A204.1 (cell line): ENCODE measurements at regions not wholly inside any gene's neighbourhood (a gene's known extent, or its start where the extent isn't known, plus 50 kb on each side); places are given as distances from the start of the nearest gene placed in this dataset.

Experiments
- FAIRE-seq: peaks from 2 replicates; lab custom pipeline; 2012; peaks lifted over from hg19 to GRCh38; lab: Jason Lieb, UNC

DNA sequence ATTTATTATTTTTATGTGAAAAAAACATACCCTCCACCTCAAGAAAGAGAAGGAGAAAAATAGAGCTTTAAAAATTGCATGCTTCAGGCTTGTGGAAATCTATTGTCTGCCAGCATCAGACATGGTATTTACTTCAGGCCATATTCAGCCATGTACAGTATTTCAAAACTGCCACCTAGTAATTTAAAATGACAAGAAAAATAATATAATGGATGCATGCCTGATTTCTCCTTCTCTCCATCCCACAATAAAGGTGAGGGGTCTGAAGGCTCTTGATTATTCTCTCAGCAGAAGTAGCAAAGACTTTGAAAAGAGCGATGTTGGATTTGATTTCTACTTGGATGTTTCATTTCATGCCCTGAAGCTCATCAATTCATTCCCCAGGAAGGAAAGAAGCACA, 250.7 kb downstream of the TBC1D4 start:
- FAIRE-seq = no peak

GRCh38 chr13:75226733-75227435, 255.1 kb downstream of the TBC1D4 start:
- FAIRE-seq = no peak

GRCh38 chr13:75226092-75226491, 255.9 kb downstream of the TBC1D4 start:
- FAIRE-seq = no peak

- FAIRE-seq = no peak
Measured at GRCh38 chr13:75225288-75226032, 256.5 kb downstream of the TBC1D4 start.

DNA sequence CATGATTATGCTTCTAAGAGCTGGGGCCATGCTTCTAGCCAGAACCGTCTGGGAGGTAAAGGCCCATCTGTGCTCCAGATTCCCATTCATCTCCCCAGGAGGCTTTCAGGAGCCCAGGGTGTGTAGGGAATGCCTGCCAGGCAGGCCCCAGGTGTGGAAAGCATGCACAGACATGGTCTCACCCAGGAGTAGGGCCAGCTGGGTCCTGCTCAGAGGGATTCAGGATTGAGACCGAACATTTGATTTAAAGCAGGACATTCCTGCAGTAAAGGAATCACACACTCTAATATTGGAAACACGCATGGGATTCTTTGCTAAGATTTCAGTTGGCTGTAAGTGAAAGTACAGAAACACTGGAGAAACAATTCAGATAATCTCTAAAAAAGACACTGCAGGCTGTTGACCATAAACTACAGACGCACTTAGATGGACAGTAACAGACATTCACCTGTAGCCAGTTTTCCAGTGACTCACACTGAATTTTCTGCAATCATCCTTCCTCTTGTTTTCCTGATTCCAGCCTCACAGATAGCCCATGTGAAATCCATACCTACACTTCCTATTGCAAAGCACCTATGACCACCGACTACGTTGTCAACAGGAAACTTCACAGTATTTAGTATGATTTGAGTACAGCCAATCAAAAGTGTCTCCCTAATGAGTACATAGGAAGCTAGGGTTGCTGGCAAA, 257.8 kb downstream of the TBC1D4 start:
- no peak for FAIRE-seq

DNA sequence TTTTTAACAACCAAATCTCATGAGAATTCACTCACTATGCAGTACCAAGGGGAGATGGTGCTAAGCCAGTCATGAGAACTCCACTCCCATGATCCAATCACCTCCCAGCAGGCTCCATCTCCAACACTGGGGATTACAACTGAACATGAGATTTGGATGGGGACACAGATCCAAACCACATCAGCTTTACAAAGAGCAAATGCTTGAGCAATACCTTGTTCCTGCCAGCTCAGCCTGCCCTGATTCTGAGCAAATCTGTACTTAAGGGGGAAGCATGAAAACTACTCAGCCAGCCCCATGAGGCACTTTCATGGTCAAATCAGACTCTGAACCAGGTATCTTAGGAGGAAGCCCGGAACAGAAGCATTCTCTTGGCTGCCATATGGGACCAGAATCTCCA, 259.9 kb downstream of the TBC1D4 start:
- no peak for FAIRE-seq

DNA sequence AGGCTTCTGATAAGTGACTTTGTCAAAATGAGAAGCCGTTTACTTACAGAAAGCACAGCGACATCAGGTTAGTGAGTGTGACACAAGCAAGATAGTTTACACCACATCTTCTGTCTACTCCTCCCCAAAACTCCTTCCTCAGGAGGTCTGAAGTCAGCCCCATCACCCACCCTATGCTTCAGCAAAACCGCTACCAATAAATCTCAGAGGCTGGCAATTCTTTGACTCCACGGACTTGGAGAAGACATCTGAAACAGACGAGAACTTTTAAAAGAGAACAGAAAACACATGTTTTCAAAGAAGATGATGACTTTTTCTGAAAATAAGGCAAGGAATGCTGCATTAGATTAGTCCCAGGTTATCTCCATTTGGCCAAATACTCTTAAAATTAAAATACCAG, 261.1 kb downstream of the TBC1D4 start:
- no peak for FAIRE-seq

GRCh38 chr13:75220238-75220542, 261.8 kb downstream of the TBC1D4 start:
- FAIRE-seq = no peak

DNA sequence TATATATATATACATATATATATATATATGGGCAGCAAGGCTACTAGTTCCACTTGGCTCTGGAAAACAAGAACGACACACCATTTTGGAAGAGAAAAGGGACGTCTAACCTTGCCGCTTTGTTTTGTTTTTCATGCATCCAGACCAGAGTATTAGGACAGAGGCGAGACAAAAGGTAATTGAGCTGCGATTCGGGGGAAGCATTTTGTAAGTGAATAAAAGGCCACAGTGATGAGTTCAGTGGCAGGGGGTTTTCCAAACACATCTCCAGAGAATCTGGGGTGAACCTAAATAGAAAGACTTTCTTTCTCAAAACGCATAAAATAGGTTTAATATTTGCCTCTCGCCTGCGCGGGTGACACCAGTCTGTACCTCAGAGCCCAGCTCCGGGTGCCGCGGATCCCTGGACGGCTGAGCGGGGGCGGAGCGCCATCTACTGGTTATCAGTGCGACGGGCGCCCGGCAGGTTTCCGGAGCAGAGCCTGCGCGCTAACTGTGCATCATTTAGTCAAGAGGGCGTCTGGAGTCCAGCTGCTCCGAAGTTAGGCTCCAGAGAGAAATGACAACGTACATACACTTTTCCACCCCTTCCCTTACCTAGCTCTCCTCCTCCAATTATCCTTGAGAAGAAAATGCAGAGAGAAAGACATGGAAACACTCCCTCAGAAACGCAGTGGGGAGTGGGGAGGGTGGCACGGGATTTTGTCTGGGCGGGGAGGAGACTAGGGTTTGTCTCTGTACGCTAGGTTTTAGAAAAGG, 262.3 kb downstream of the TBC1D4 start:
- FAIRE-seq = no peak

- FAIRE-seq = no peak
Measured at GRCh38 chr13:75217949-75218348, 264.0 kb downstream of the TBC1D4 start.

DNA sequence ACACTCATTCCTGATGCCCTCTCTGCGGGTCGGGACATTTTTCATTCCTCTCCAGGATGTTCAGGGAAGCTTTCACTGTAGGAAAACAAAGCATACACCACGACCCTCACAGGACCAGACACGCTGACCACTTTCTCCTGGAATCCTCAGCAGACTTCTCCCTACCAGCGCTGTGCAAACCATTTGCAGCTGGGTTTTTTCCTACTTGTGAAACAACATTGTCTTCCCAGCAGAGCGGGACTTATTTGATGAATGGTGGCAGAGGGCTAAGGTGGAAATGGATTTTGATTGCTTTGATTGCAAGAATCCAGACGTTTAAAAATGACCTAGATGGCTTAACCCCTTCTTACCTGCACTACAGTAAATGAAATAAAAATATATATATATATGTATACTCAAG, 265.9 kb downstream of the TBC1D4 start:
- FAIRE-seq = no peak

DNA sequence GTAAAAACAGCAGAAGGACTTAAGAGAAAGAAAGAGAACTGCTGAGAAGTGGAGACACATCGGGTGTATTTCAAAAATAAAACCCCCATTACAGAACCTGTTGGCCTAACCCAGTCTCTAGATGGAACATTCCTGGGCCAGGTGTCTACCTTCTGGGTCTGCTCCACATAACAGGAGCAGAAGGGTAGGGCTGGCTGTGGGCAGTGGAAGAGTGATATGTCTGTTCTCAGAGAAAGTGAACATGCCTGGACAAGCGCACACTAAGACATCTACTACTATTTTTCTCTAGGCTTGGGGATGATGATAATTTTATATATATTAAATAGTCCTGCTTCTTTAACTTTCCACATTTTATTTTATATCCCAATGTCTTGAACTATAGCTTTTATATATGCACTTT, 267.1 kb downstream of the TBC1D4 start:
- no peak for FAIRE-seq

DNA sequence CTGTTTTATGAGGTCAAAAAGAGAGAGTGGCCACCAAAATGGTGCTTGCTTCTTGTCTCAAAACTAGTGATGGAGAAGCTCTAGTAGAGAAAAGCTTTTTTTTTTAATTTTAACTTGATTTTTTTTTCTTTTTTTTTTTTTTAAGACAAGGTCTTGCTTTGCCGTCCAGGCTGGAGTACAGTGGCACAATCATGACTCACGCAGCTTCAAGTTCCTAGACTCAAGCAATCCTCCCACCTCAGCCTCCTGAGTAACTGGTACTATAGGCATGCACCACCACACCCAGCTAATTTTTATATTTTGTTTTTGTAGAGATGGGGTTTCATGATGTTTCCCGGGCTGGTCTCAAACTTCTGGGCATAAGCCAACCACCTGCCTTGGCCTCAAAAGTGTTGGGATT, 279.0 kb downstream of the TBC1D4 start:
- FAIRE-seq = no peak

DNA sequence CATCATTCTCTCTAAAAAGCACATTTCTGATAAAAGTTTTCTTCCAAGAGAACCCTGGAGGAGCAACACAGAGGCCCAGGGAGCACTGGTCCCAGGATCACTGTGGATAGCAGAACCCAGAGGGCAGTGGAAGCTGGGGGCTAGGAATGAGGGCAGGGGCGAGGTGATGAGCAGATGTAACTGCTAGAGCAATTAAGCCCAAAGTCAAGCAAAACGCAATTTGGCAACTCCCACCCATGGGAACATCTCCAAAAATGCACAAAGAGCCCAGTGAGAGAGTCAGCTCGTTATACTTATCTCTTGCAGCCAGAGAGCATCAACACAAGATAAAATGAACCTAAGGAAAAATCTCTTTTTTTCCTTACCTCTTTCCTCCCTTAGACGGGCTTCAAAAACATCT, 284.2 kb downstream of the TBC1D4 start:
- FAIRE-seq = no peak

GRCh38 chr13:75196147-75196837, 285.7 kb downstream of the TBC1D4 start:
- no peak for FAIRE-seq

GRCh38 chr13:75195495-75196146, 286.3 kb downstream of the TBC1D4 start:
- no peak for FAIRE-seq

DNA sequence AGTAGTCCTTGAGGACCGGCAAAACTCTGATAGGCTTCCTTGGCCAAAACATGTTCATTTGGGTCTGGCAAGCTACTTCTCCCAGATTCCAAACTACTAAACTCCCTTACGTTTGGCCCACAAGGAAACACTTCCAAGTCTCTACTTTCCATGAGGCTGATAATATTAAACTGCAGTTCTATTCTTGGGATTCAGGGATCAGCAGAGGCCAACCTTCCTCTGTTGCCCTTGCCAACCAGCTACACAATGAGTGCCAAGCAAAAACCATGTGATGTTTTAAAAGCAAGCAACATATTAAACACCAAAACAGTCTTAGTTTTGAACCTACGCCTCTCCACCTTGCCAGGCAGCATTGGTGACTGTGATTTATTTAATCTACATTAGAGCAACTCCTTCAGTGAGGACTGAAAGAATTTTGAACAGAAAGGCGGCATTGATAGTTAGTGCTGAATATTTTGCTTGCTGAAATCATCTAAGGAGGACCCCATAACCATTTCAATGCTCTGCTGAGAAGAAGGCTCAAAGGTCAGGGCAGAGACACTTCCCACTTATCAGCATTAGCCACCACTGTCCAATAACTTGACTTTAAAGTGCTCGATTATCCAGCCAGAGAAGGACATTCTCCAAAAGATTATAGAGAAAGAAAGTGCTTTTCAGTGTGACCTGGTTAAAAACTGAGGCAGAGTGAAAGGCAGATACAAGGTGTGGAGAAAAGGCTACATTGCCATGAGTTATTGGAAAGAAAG, 287.1 kb downstream of the TBC1D4 start:
- no peak for FAIRE-seq

GRCh38 chr13:75186379-75186778, 295.6 kb downstream of the TBC1D4 start:
- no peak for FAIRE-seq

- no peak for FAIRE-seq
Measured at GRCh38 chr13:75181906-75182305, 300.1 kb downstream of the TBC1D4 start.

DNA sequence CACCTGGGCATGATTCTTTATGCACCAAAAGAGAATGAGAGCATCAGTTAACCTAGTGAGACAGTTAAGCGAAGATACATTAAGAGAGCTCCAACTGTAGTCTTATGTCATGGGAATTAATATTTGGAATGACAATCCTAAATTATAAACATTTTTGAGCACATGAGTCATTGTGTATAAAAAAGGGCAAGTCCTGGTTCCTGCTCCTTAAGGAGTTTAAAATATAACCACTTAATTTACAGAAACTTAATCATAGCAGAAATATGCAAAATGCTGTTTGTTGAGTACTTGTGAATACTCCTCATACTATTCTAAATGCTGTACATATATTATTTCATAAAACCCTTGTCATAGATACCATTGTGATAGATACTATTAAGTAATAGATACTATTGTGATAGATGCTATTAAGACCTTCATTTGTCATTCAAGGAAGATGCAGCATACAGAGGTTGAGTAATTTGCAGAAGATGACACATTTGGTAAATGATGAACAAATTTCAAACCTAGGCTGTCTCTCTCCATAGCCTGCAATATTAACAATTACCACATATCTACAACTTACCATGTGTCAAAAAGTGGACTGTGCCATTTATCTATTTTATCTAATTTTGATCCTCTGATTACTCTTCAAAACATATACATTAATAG, 301.0 kb downstream of the TBC1D4 start:
- no peak for FAIRE-seq
